ENCODE measurements at regions not wholly inside any gene's neighbourhood (a gene's known extent, or its start where the extent isn't known, plus 50 kb on each side); places are given as distances from the start of the nearest gene placed in this dataset.

DNA sequence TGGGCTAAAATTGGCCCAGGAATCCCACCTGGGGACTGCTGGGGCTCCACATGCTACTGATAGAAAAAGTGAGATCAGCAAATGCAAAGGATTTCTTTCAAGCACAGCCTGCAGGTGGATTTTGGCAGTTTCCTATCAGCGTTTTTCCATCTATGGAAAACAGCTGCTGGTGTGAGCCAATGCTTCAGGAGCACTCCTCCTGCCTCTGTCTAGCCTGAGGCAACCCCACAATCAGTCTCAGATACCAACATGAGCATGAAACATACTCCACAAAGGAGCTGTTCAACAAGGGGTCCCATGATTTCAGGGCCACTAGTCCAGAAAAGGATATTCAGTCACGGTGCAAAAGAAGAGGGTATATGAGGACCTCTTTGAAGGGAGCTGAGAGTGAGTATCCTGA, 311.5 kb upstream of the THBS1 start:
- Mint-ChIP-seq H3K27me3 (ENCODE audit: low read depth) (peaks cover 4% of the 10 kb centered on the region), H3K4me3 (no peak overlapping the region), H3K36me3 (ENCODE audit: low read depth) (no peaks in the 10 kb centered on the region), H3K27ac (no peak overlapping the region), H3K4me1 (ENCODE audit: low read depth) (no peaks in the 10 kb centered on the region), H3K9me3 (ENCODE audit: insufficient read depth) (no peaks in the 10 kb centered on the region)
- CTCF ChIA-PET: no interaction called here
- no peak for ATAC-seq
- POLR2A ChIA-PET: no interaction called here
- DNase-seq: no peak

DNA sequence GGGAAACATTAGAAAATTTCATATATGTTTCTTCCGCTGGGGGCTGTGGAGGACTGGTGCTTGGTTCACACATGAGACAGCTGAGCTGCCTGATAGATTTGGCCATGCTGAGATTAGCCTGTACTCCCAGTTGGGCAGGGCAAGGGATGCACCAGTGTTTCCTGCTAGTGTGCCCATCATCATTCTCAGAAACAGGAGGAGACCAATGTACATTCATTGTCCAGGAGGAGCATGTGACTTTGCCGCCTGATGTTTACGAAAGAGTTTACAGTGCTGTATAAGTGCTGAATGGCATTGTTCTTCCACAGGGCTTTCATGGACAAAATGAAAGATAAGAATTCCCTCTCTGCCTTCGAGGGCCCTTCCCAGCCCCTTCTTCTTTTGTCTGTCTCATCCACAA, 311.1 kb upstream of the THBS1 start:
- ChIA-PET CTCF (no interaction called here), POLR2A (no interaction called here)
- Mint-ChIP-seq H3K36me3 (ENCODE audit: low read depth) (no peaks in the 10 kb centered on the region), H3K27me3 (ENCODE audit: low read depth) (peaks cover 7% of the 10 kb centered on the region), H3K4me1 (ENCODE audit: low read depth) (no peaks in the 10 kb centered on the region), H3K9me3 (ENCODE audit: insufficient read depth) (no peaks in the 10 kb centered on the region), H3K4me3 (no peak overlapping the region), H3K27ac (no peak overlapping the region)
- DNase-seq (no peak), ATAC-seq (no peak)

DNA sequence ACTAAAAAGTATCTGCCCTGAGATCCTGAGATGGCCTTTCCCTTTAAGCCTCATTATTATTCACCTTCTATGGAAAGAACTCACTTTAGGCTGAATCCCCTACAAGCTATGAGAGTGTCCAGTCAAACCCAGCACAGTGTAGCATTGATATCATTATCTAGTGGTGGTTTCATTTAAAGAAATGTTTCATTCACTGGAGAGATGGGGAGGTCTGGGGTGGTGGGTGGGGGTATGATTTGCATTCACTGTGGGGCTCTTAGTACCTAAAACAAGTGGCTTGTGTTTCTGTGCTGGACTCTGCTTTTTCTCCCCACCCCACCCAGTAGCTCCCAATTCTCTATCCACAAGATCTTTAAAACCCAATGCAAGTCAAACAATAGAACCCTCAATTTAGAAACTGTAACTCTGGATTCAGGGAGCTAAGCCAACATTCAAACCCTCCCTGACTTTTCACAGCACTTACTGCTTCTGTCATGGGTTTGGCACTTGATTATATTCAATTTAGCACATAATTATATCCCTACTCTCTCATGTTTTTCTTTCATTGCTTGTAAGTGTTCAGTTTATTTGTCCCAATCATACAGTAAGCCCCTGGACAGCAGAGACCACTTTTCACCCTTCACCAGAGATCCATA, 310.5 kb upstream of the THBS1 start:
- ChIA-PET POLR2A (no interaction called here), CTCF (no interaction called here)
- no peaks in the 10 kb centered on the region for H3K36me3 Mint-ChIP-seq (ENCODE audit: low read depth)
- H3K27me3 Mint-ChIP-seq (ENCODE audit: low read depth): peaks cover 7% of the 10 kb centered on the region
- no peak overlapping the region for H3K27ac Mint-ChIP-seq
- ATAC-seq: no peak
- no peak overlapping the region for H3K4me3 Mint-ChIP-seq
- no peaks in the 10 kb centered on the region for H3K9me3 Mint-ChIP-seq (ENCODE audit: insufficient read depth)
- no peaks in the 10 kb centered on the region for H3K4me1 Mint-ChIP-seq (ENCODE audit: low read depth)
- no peak for DNase-seq

DNA sequence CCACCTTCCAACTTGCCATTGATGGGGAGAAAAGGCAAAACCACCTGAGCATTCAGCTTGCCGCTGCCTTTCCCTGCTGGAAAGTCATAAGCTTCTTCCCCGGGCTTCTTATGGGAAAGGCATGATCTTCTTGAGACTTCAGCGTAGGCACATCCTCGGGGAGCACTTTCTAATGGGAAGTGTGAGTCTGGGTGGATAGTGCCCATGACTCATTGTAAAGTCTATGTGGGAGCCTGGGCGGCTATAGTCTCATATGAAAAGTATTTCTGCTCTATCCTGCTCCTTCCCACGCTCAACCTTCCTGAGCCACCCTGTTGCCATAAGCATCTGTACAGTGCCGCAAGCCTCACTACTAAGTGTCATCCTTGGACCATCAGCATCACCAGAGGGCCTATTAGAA, 309.9 kb upstream of the THBS1 start:
- H3K27ac Mint-ChIP-seq: no peak overlapping the region
- no peaks in the 10 kb centered on the region for H3K9me3 Mint-ChIP-seq (ENCODE audit: insufficient read depth)
- ATAC-seq (no peak), DNase-seq (no peak)
- H3K4me1 Mint-ChIP-seq (ENCODE audit: low read depth): no peaks in the 10 kb centered on the region
- ChIA-PET CTCF (no interaction called here), POLR2A (no interaction called here)
- no peak overlapping the region for H3K4me3 Mint-ChIP-seq
- H3K36me3 Mint-ChIP-seq (ENCODE audit: low read depth): no peaks in the 10 kb centered on the region
- peaks cover 7% of the 10 kb centered on the region for H3K27me3 Mint-ChIP-seq (ENCODE audit: low read depth)

DNA sequence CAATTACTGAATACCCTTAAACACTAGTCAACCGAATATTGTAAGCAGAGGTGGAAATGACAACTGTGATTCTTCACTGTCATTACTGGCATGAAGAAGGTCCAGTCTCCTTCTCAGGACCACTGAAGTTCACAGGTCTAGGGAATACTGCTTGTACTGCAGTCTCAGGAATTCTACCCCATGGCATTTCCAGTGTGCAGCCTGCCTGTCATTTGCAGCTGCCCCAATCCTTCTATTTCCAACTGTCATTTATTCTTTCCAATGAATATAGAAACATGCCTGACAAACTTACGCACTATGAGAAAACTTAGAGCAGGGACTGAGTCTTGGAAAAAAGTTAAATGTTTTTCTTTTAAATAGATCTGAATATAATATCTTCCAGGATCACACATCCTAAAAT, 308.0 kb upstream of the THBS1 start:
- Mint-ChIP-seq H3K27ac (no peak overlapping the region), H3K4me3 (no peak overlapping the region), H3K4me1 (ENCODE audit: low read depth) (no peaks in the 10 kb centered on the region), H3K27me3 (ENCODE audit: low read depth) (peaks cover 7% of the 10 kb centered on the region), H3K36me3 (ENCODE audit: low read depth) (no peaks in the 10 kb centered on the region), H3K9me3 (ENCODE audit: insufficient read depth) (no peaks in the 10 kb centered on the region)
- POLR2A ChIA-PET: no interaction called here
- DNase-seq: no peak
- ATAC-seq: no peak
- CTCF ChIA-PET: no interaction called here

DNA sequence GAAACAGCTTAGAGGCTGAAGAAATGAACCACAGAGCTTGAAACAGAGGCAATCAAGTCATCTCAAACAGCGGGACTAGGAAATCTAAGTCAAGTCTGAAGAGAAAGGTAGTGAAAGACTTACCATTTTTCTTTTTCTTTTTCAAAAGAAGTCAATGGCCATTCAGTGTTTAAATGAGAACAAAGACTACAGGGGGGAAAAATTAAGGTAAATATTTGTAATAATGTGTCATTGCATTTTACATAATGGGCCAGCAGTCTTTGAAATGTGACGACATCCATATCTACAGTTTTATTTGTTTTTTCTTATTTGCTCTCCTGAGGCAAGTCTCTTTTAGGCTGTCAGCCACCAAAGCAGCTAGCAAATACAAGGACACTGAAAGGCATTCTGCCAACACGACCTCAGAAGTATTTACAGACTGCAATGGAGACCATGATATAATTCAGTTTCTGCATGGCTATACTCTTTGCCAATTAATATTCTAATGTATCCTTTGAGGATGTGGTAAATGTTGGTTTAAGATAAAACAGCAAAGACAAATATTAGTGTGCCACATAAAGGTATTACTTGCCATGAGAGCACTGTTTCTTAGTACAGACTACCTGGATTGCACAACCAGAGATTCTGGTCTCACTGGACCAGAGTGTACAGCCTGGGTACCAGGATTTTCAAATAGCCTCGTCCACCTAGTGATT, 307.0 kb upstream of the THBS1 start:
- Mint-ChIP-seq H3K9me3 (ENCODE audit: insufficient read depth) (no peaks in the 10 kb centered on the region), H3K27me3 (ENCODE audit: low read depth) (peaks cover 4% of the 10 kb centered on the region), H3K36me3 (ENCODE audit: low read depth) (no peaks in the 10 kb centered on the region), H3K4me3 (no peak overlapping the region), H3K4me1 (ENCODE audit: low read depth) (no peaks in the 10 kb centered on the region), H3K27ac (no peak overlapping the region)
- DNase-seq (no peak), ATAC-seq (no peak)
- POLR2A ChIA-PET: no interaction called here
- CTCF ChIA-PET: no interaction called here

DNA sequence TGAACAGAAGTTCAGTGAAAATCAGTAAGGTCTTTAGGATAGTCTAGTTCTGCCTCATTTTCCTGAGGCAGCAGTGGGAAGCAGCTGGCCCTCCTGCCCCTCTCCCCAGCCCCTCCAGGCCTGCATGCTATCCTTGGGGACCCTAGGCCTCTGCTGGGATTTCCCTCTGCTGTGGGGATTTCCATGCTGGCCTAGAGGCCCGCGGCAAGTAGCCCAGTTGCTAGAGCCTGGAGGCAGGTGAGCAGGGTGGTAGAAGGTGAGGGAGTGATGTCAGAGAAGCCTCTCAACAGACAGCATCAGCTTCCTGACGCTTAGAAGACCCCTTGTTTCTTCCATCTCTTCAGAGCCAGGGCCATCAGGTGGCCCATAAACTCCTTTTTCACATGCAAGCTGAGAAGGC, 305.8 kb upstream of the THBS1 start:
- Mint-ChIP-seq H3K4me3 (no peak overlapping the region), H3K36me3 (ENCODE audit: low read depth) (no peaks in the 10 kb centered on the region), H3K27ac (no peak overlapping the region), H3K27me3 (ENCODE audit: low read depth) (peaks cover 3% of the 10 kb centered on the region), H3K9me3 (ENCODE audit: insufficient read depth) (no peaks in the 10 kb centered on the region), H3K4me1 (ENCODE audit: low read depth) (no peaks in the 10 kb centered on the region)
- ATAC-seq: no peak
- no peak for DNase-seq
- POLR2A ChIA-PET: no interaction called here
- CTCF ChIA-PET: no interaction called here

DNA sequence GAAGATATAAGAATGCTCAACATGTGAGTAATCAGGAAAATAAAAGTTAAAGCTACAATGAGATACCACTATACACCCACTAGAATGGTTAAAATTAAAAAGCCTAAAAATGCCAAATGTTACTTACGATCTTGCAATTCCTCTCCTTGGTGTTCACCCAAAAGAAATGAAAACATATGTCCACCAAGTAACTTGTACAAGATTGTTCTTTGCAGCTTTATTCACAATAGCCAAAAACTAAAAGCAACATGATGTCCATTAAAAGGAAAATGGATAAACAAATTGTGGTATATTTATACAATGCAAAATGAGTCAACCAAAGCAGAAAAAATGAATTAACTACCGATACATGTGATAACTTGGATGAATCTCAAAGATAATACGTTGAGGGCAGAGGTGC, 301.6 kb upstream of the THBS1 start:
- ATAC-seq: no peak
- no peak for DNase-seq
- Mint-ChIP-seq H3K27ac (no peak overlapping the region), H3K27me3 (ENCODE audit: low read depth) (peaks cover 15% of the 10 kb centered on the region), H3K36me3 (ENCODE audit: low read depth) (no peaks in the 10 kb centered on the region), H3K4me1 (ENCODE audit: low read depth) (no peaks in the 10 kb centered on the region), H3K4me3 (no peak overlapping the region), H3K9me3 (ENCODE audit: insufficient read depth) (no peaks in the 10 kb centered on the region)
- ChIA-PET POLR2A (no interaction called here), CTCF (no interaction called here)

DNA sequence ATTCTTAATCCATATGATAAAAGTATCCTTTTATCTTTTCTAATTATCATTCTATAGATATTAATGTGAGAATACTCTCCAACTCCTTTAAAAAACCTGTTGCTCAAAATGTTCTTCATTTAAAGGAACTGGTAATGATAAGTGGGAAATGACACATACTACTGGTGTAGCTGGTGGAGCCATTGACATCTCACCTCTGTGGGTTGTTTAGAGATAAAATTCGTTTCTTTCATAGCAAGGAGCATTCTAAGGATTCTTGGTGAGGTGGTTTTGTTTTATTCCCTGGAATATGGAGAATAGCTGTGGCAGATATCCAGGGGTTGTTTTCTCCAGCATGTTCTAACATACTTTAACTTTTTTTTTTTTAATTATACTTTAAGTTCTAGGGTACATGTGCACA, 299.8 kb upstream of the THBS1 start:
- H3K27ac Mint-ChIP-seq: no peak overlapping the region
- H3K27me3 Mint-ChIP-seq (ENCODE audit: low read depth): peaks cover 22% of the 10 kb centered on the region
- DNase-seq: no peak
- H3K4me1 Mint-ChIP-seq (ENCODE audit: low read depth): no peaks in the 10 kb centered on the region
- H3K9me3 Mint-ChIP-seq (ENCODE audit: insufficient read depth): no peaks in the 10 kb centered on the region
- ATAC-seq: no peak
- ChIA-PET POLR2A (no interaction called here), CTCF (no interaction called here)
- H3K36me3 Mint-ChIP-seq (ENCODE audit: low read depth): no peaks in the 10 kb centered on the region
- H3K4me3 Mint-ChIP-seq: no peak overlapping the region

DNA sequence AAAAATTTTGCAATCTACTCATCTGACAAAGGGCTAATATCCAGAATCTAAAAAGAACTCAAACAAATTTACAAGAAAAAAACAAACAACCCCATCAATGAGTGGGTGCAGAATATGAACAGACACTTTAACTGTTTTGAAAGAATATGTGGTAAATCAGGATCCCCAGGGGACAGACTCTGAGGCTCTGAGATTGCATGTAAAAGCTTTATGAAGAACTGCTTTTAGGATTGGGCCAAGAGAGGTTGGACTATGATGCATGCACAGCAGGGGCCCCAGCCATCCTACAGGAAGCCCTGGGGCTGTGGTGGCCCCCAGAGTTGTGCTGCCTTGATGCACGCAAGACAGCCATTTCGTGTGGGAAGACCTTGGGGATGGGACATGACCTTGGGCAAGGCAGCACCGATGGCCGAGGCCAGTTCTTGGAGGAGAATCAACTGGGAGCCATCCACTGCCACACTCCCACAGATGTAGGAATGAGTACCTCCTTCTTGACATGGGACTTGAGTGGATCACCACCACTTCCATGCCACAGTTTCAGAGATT, 298.1 kb upstream of the THBS1 start:
- POLR2A ChIA-PET: no interaction called here
- no peaks in the 10 kb centered on the region for H3K4me1 Mint-ChIP-seq (ENCODE audit: low read depth)
- CTCF ChIA-PET: no interaction called here
- ATAC-seq (no peak), DNase-seq (no peak)
- H3K27me3 Mint-ChIP-seq (ENCODE audit: low read depth): peaks cover 32% of the 10 kb centered on the region
- H3K36me3 Mint-ChIP-seq (ENCODE audit: low read depth): no peaks in the 10 kb centered on the region
- H3K27ac Mint-ChIP-seq: no peak overlapping the region
- no peaks in the 10 kb centered on the region for H3K9me3 Mint-ChIP-seq (ENCODE audit: insufficient read depth)
- no peak overlapping the region for H3K4me3 Mint-ChIP-seq

DNA sequence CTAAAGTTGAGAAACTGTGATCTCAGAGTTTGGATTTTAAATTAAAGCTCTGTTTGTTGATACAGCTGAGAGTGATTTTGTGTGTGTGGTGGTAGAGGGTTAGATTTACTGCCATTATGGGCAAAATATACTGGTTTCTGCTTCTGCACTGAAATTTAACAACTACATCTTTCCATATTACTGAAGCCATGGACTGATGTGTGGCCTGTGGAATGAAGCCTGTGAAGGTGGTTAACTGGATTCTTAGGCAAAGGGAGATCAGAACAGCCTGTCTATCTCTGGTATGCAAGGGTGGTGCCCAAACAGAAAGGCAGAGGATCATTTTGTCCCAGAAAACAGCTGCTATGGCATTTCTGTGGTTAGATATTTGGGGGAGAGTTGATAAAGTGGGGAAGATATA, 297.3 kb upstream of the THBS1 start:
- Mint-ChIP-seq H3K27me3 (ENCODE audit: low read depth) (peaks cover 34% of the 10 kb centered on the region), H3K27ac (no peak overlapping the region), H3K4me3 (no peak overlapping the region), H3K9me3 (ENCODE audit: insufficient read depth) (no peaks in the 10 kb centered on the region), H3K36me3 (ENCODE audit: low read depth) (no peaks in the 10 kb centered on the region), H3K4me1 (ENCODE audit: low read depth) (no peaks in the 10 kb centered on the region)
- ChIA-PET CTCF (no interaction called here), POLR2A (no interaction called here)
- no peak for DNase-seq
- ATAC-seq: no peak

DNA sequence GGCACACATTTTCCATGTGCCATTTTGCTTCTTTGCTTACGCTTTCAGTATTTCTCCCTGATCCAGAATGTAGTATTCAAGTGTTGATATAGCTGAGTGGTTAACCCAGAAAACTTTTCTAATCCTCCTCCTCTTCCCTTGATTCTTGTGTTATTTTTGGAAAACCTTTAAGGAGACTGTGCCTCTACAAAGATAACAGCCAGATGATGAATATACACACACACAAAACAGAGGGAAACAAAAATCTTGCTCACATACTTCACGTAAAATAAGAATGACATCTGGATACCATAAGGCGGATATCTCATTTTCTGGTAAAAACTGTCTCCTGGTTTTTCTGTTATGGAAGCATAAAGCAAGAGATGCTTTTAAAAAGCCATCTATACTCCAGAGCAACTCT, 295.8 kb upstream of the THBS1 start:
- Mint-ChIP-seq H3K4me3 (no peak overlapping the region), H3K9me3 (ENCODE audit: insufficient read depth) (no peaks in the 10 kb centered on the region), H3K27me3 (ENCODE audit: low read depth) (peaks cover 34% of the 10 kb centered on the region), H3K36me3 (ENCODE audit: low read depth) (no peaks in the 10 kb centered on the region), H3K27ac (no peak overlapping the region), H3K4me1 (ENCODE audit: low read depth) (no peaks in the 10 kb centered on the region)
- DNase-seq (no peak), ATAC-seq (no peak)
- ChIA-PET POLR2A (no interaction called here), CTCF (no interaction called here)

DNA sequence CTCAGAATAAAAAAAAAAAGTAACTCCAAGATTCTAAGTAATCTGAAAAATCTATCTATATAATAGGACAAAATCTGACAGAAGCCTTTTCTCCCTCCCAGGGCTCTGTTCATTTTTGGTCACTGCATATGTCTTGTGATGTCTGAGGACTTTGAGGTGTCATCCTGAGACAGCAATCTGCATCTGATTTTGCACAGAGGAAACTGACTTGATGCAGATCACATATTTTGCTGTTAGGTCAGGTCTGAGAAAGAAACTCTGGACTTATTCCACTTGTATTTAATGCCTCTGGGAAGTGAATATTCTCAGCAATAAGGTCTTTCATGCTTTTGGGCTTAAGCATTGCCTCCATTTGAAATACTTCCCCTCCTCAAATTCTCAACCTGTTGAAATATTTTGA, 295.2 kb upstream of the THBS1 start:
- ChIA-PET CTCF (no interaction called here), POLR2A (no interaction called here)
- no peak overlapping the region for H3K4me3 Mint-ChIP-seq

More for the DNA sequence above, 295.2 kb upstream of the THBS1 start:
- DNase-seq (no peak), ATAC-seq (no peak)
- H3K9me3 Mint-ChIP-seq (ENCODE audit: insufficient read depth): no peaks in the 10 kb centered on the region
- H3K36me3 Mint-ChIP-seq (ENCODE audit: low read depth): no peaks in the 10 kb centered on the region
- no peaks in the 10 kb centered on the region for H3K4me1 Mint-ChIP-seq (ENCODE audit: low read depth)
- H3K27me3 Mint-ChIP-seq (ENCODE audit: low read depth): peaks cover 36% of the 10 kb centered on the region
- no peak overlapping the region for H3K27ac Mint-ChIP-seq
